GM19240 (cell line): ENCODE measurements at regions not wholly inside any gene's neighbourhood (a gene's known extent, or its start where the extent isn't known, plus 50 kb on each side); places are given as distances from the start of the nearest gene placed in this dataset.
"Not testable (repeated sequence)": the region's sequence is repeated elsewhere in the genome, so short reads cannot be mapped to it uniquely, and the experiment has no call there.

ENCODE experiments used
- DNase-seq: peaks from one replicate; pipeline ENCODE4 v3.0.0; 2011; ENCODE audit warnings: low spot score; ENCODE audit not compliant: insufficient read length

GRCh38 chr9:75532233-75533050, 358.0 kb upstream of the PCSK5 start:
- DNase-seq: no peak

GRCh38 chr9:75539523-75539922, 350.9 kb upstream of the PCSK5 start:
- DNase-seq: no peak

- no peak for DNase-seq
Observed at GRCh38 chr9:75540185-75540584, 350.3 kb upstream of the PCSK5 start.

- DNase-seq: no peak
Observed at GRCh38 chr9:75541734-75542133, 348.7 kb upstream of the PCSK5 start.

GRCh38 chr9:75544815-75545214, 345.7 kb upstream of the PCSK5 start:
- DNase-seq: no peak

GRCh38 chr9:75545287-75545686, 345.2 kb upstream of the PCSK5 start:
- DNase-seq: no peak

- DNase-seq: no peak
Observed at GRCh38 chr9:75548871-75549270, 341.6 kb upstream of the PCSK5 start.

GRCh38 chr9:75551861-75552260, 338.6 kb upstream of the PCSK5 start:
- no peak for DNase-seq

- DNase-seq: no peak
Observed at GRCh38 chr9:75552941-75553340, 337.5 kb upstream of the PCSK5 start.

GRCh38 chr9:75566813-75567212, 323.7 kb upstream of the PCSK5 start:
- not testable (repeated sequence) for DNase-seq

- no peak for DNase-seq
Observed at GRCh38 chr9:75570538-75570937, 319.9 kb upstream of the PCSK5 start.

- DNase-seq: no peak
Observed at GRCh38 chr9:75574569-75574968, 315.9 kb upstream of the PCSK5 start.

GRCh38 chr9:75582870-75583269, 307.6 kb upstream of the PCSK5 start:
- no peak for DNase-seq

- DNase-seq: no peak
Observed at GRCh38 chr9:75588808-75589207, 301.7 kb upstream of the PCSK5 start.

GRCh38 chr9:75589497-75589896, 301.0 kb upstream of the PCSK5 start:
- no peak for DNase-seq

GRCh38 chr9:75591972-75592371, 298.5 kb upstream of the PCSK5 start:
- DNase-seq: no peak

GRCh38 chr9:75592586-75592985, 297.9 kb upstream of the PCSK5 start:
- no peak for DNase-seq

GRCh38 chr9:75593920-75594319, 296.6 kb upstream of the PCSK5 start:
- no peak for DNase-seq

- DNase-seq: no peak
Observed at GRCh38 chr9:75599126-75599525, 291.3 kb upstream of the PCSK5 start.

- DNase-seq: no peak
Observed at GRCh38 chr9:75601280-75601679, 289.2 kb upstream of the PCSK5 start.

- no peak for DNase-seq
Observed at GRCh38 chr9:75602060-75602459, 288.4 kb upstream of the PCSK5 start.

- DNase-seq: no peak
Observed at GRCh38 chr9:75604661-75605060, 285.8 kb upstream of the PCSK5 start.

- no peak for DNase-seq
Observed at GRCh38 chr9:75607521-75607920, 283.0 kb upstream of the PCSK5 start.

- DNase-seq: no peak
Observed at GRCh38 chr9:75609401-75609800, 281.1 kb upstream of the PCSK5 start.
